Osteocyte (in vitro differentiated cells): ENCODE measurements at regions not wholly inside any gene's neighbourhood (a gene's known extent, or its start where the extent isn't known, plus 50 kb on each side); places are given as distances from the start of the nearest gene placed in this dataset.

Source experiments
- DNase-seq: peaks from one replicate; pipeline ENCODE4 v3.0.0; 2021; ENCODE audit warnings: mixed read lengths; ENCODE audit not compliant: unreplicated experiment; ENCODE audit errors: extremely low spot score
- H3K27ac Mint-ChIP-seq: one replicate; pipeline ENCODE4 v1.8.0; 2021; ENCODE audit warnings: mild to moderate bottlenecking, mixed read lengths; ENCODE audit not compliant: unreplicated experiment
- H3K27me3 Mint-ChIP-seq: one replicate; pipeline ENCODE4 v1.8.0; 2021; ENCODE audit warnings: mixed read lengths; ENCODE audit not compliant: unreplicated experiment
- H3K36me3 Mint-ChIP-seq: one replicate; pipeline ENCODE4 v1.8.0; 2021; ENCODE audit warnings: mixed read lengths; ENCODE audit not compliant: unreplicated experiment
- H3K4me1 Mint-ChIP-seq: one replicate; pipeline ENCODE4 v1.8.0; 2021; ENCODE audit warnings: mixed read lengths; ENCODE audit not compliant: unreplicated experiment
- H3K4me3 Mint-ChIP-seq: one replicate; pipeline ENCODE4 v1.8.0; 2021; ENCODE audit warnings: mild to moderate bottlenecking, moderate library complexity, mixed read lengths; ENCODE audit not compliant: unreplicated experiment
- H3K9me3 Mint-ChIP-seq: one replicate; pipeline ENCODE4 v1.8.0; 2021; ENCODE audit warnings: mixed read lengths; ENCODE audit not compliant: unreplicated experiment
- TF ChIP-seq, protein P1 (sequence below): fragments of 200-600 bp; sonication (generic); IDR thresholded peaks from 2 replicates; pipeline ENCODE4 v1.5.0; 2021; ENCODE audit warnings: antibody characterized with exemption, mild to moderate bottlenecking, moderate library complexity

DNA sequence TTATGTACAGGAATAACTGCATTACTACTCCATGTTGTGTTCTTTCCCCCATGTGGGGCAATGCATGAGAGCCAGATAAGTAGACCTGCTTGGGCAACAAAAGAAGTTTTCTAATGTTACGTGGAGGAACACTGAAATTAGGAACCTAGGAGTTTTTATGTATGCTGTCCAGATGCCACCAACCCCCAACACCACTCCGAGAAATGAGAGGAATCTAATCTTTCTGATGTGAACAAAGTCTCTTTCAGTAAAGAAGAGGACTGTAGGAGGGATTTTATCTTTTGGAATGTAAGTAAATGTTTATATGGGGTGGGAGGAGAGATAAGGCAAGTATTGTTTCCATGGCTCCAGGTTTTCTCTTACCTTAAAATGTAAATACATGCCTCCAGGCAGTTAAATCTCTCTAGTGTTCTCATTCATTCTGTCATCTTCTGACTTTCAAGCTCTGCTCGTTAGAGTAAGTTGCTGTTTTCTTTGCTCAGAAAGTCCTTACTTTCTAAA, 820.6 kb downstream of the PCDH17 start:
- Mint-ChIP-seq H3K27me3 (no peaks in the 10 kb centered on the region), H3K9me3 (peaks cover 20% of the 10 kb centered on the region), H3K27ac (no peak overlapping the region), H3K4me3 (no peak overlapping the region), H3K4me1 (no peaks in the 10 kb centered on the region), H3K36me3 (no peaks in the 10 kb centered on the region)
- TF ChIP-seq, protein P1, sequence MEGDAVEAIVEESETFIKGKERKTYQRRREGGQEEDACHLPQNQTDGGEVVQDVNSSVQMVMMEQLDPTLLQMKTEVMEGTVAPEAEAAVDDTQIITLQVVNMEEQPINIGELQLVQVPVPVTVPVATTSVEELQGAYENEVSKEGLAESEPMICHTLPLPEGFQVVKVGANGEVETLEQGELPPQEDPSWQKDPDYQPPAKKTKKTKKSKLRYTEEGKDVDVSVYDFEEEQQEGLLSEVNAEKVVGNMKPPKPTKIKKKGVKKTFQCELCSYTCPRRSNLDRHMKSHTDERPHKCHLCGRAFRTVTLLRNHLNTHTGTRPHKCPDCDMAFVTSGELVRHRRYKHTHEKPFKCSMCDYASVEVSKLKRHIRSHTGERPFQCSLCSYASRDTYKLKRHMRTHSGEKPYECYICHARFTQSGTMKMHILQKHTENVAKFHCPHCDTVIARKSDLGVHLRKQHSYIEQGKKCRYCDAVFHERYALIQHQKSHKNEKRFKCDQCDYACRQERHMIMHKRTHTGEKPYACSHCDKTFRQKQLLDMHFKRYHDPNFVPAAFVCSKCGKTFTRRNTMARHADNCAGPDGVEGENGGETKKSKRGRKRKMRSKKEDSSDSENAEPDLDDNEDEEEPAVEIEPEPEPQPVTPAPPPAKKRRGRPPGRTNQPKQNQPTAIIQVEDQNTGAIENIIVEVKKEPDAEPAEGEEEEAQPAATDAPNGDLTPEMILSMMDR, result no peak
- no peak for DNase-seq

DNA sequence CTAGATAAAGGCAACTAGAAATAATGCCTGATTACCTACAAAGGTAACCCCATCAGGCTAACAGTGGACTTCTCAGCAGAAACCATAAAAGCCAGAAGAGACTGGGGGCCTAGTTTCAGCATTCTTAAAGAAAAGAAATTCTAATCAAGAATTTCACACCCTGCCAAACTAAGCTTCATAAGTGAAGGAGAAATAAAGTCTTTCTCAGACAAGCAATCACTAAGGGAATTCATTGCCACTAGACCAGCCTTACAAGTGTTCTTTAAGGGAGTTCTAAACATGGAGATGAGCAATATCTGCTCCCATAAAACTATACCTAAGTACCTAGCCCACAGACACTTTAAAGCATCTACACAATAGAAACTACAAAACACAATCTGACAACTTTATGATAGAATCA, 823.5 kb downstream of the PCDH17 start:
- H3K36me3 Mint-ChIP-seq, result no peaks in the 10 kb centered on the region

DNA sequence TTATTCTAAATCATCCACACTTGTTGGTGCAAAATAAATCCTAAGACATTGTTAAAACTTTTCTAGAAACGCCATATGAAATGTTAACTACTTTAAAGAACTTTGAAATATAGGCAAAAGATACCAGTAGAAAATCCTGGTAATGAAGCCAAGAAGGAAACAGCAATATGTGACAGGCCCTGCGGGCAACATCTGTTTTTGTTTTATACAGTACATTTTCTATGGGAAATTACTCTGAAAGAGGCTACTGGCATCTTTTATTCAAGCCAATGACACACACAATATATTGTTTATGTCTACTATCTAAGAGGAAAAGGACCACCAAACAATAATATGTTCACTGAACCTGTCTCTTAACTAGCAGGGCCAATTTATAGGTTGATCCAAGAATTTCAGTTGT, 829.7 kb downstream of the PCDH17 start:
- TF ChIP-seq, protein P1, result no peak
- H3K27ac Mint-ChIP-seq, result no peak overlapping the region
- no peaks in the 10 kb centered on the region for H3K27me3 Mint-ChIP-seq
- no peaks in the 10 kb centered on the region for H3K36me3 Mint-ChIP-seq
- H3K4me3 Mint-ChIP-seq, result no peak overlapping the region
- DNase-seq, result no peak
- peaks cover 3% of the 10 kb centered on the region for H3K4me1 Mint-ChIP-seq
- H3K9me3 Mint-ChIP-seq, result peaks cover 5% of the 10 kb centered on the region

More for the DNA sequence above, 823.5 kb downstream of the PCDH17 start:
- no peak overlapping the region for H3K27ac Mint-ChIP-seq
- H3K9me3 Mint-ChIP-seq, result peaks cover 20% of the 10 kb centered on the region
- no peaks in the 10 kb centered on the region for H3K27me3 Mint-ChIP-seq
- DNase-seq, result no peak
- TF ChIP-seq, protein P1, result no peak
- no peak overlapping the region for H3K4me3 Mint-ChIP-seq
- no peaks in the 10 kb centered on the region for H3K4me1 Mint-ChIP-seq

DNA sequence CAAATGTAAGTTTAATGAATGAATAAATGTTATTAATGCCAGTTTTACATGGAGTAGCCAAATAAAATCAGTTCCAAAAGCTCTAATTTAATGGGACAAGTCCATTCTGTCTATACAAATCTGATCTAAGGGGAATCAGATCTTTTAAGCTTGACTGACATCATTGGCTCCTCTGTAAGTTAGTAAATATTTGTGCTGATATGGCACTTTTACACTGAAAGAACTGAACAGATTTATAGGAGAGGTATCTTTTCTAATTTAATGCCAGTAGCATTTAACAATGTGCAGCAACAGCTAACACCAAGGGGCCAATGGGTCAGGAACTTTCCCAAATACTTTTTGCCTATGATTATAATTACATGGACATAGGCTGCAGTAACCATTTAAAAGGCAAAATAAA, 832.3 kb downstream of the PCDH17 start:
- TF ChIP-seq, protein P1, result no peak
- no peak overlapping the region for H3K27ac Mint-ChIP-seq
- no peak for DNase-seq
- no peak overlapping the region for H3K4me3 Mint-ChIP-seq
- H3K4me1 Mint-ChIP-seq, result peaks cover 3% of the 10 kb centered on the region
- no peaks in the 10 kb centered on the region for H3K36me3 Mint-ChIP-seq
- H3K27me3 Mint-ChIP-seq, result no peaks in the 10 kb centered on the region
- no peaks in the 10 kb centered on the region for H3K9me3 Mint-ChIP-seq

DNA sequence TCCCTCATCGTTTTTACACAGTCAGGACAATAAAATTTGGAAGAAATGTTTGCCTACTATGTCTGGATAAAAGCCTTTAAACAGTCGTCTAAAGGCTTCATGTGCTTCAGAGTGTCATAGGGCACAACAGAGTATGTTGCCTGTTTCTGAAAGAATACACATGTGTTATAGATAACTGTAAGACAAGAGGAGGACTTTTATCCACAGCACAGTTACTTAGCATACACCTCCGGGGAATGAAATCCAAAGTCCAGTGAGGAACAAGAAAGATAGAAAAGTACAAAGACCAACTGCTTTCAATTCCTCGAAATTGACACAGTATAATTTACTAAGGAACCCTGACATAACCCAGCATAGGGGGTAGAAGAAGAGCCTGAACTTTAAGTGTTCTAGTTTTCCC, 835.6 kb downstream of the PCDH17 start:
- H3K9me3 Mint-ChIP-seq, result no peaks in the 10 kb centered on the region
- H3K4me1 Mint-ChIP-seq, result no peaks in the 10 kb centered on the region
- H3K27ac Mint-ChIP-seq, result no peak overlapping the region
- no peaks in the 10 kb centered on the region for H3K27me3 Mint-ChIP-seq
- no peaks in the 10 kb centered on the region for H3K36me3 Mint-ChIP-seq
- TF ChIP-seq, protein P1, result no peak
- H3K4me3 Mint-ChIP-seq, result no peak overlapping the region
- no peak for DNase-seq
